Epithelial cell of prostate (primary cell): ENCODE measurements at regions not wholly inside any gene's neighbourhood (a gene's known extent, or its start where the extent isn't known, plus 50 kb on each side); places are given as distances from the start of the nearest gene placed in this dataset.

ENCODE experiments used
- DNase-seq: peaks from one replicate; pipeline ENCODE4 v3.0.0-alpha.2; 2011; ENCODE audit warnings: low read depth, low spot score
- H3K27ac ChIP-seq: fragments of 450-650 bp; 2 replicates; pipeline ENCODE4 v1.5.1; 2017; ENCODE audit warnings: mild to moderate bottlenecking

DNA sequence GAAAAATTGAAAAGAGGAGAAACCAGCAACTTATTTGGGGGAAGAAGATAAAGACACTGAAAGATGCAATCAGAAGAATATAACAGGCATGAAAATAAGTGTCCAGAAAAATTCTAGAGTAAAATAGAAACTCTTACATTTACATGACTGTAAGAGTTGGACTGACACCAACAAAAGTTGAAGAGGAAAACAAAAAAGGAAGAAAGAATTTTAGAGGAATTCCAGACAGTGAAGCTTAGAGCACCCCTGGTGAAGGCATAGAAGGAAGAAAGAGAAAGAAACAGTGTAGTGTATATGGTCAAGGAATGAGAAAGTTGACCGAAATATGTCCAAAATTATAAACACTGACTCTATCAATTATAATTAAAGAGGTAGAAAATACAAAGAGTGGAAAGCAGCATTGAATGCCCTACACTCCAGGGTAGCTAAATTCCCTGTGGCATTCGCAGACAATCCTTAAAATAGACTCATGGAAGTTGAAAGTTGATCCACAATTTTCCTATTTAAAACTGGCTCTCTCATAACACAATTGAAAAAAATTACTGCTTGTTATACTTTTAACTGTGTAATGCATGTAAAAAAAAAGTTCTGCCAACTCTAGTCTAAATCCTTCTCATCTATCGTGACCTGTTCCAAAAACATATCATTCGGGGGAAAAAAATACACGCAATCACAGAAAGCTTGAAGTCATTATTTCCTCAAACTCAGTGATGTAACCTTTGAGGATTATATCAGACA lies 102.6 kb upstream of the ABI3BP start:
- no peak for DNase-seq
- no peak overlapping the region for H3K27ac ChIP-seq

DNA sequence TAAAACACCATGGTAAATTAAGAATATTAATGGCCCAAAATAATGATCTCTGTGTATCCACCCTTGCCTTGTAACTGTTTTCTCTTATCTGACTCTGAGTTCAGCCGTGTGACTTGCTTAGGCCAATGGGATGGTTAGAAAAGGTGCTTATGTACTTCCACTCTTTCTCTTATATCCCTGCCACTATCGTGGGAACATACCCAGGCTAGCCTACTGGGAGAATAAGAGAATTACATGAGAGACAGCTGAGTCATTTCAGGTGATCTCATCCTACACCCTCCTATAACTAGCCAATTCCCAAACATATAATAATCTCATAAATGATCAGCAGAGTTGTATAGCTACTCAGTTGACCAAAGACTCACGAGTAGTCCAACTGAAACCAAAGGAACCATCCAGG lies 98.3 kb upstream of the ABI3BP start:
- peak; percentile 60 for DNase-seq
- H3K27ac ChIP-seq: no peak overlapping the region

DNA sequence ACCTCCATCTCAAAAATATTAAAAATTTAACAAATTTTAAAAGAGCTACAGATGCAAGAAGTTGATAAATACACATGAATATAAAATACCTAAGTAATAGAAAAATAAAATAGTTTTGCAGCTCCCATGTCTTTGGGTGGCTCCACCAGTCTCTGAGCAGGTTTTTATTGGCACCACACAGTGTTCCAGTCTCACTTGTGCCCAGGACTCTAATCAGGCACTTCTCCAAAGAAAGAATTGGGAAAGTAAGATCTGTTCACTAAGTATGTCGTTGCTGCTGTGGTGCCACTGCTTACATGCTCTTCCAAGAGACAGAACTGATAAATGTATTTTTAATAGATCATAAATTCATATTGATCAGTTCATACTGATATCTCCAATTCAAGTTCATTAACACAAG lies 92.5 kb upstream of the ABI3BP start:
- no peak overlapping the region for H3K27ac ChIP-seq
- no peak for DNase-seq

DNA sequence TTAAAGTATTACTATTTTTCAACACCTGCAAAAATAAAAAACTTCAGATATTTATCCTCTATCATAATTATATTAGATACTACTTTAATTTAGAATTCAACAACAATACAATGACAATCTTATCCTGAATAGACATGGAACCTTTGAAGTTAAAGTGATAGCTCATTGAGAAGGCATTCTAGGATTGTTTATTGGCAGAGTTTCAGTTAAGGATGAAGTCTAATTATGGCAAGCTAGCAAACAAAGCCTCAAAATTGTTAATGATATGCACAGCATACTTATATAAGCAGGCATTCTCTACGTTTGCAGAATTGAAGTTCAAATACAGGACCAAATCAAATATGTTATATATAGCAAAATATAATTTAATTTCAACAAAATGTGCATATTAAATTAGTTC lies 91.2 kb upstream of the ABI3BP start:
- no peak overlapping the region for H3K27ac ChIP-seq
- DNase-seq: no peak

- no peak for DNase-seq
- no peak overlapping the region for H3K27ac ChIP-seq
Observed at GRCh38 chr3:101081999-101082398, 88.8 kb upstream of the ABI3BP start.

DNA sequence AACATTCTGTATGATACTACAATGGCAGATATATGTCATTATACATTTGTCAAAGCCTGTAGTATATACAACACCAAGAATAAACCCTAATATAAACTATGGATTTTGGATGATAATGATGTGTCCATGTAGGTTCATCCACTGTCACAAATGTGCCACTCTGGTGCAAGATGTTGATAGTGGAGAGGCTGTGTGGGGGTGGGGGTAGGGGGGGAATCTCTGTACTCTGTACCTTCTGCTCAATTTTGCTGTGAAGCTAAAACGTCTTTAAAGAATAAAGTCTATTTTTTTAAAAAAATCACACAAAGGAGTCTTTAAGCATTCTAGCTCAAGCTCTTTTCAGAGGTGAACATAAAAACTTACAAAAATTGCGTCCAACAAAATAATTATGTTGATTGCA lies 88.2 kb upstream of the ABI3BP start:
- no peak for DNase-seq
- no peak overlapping the region for H3K27ac ChIP-seq

DNA sequence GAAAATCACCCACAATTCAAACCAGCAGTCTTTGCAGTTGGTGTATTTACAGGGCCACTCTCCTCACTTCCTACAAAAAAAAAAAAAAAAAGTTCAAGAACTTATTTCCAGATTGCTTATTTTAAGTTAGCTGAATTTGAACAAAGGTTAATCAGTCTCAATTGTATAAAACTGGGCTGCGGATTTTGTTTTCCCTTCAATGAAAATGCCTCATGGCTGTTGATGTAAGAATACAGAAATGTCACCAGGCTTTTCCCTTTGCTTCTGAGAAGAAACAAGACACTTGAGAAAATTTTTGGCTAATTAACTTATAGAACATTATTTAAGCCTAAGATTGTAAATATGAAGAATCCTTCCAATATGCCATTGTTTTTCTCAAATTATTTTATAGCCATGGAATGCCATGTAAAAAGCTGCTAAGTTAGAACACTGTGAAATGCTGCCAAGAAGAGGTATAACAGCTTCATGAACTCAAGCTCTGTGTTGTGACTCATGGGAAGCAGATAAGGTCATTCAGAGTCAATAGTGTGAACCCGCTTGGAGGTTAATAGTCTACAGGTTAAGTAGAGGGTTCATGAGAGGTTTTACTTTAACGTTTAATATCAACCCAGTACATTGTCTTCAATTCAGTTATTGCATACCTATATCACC lies 84.3 kb upstream of the ABI3BP start:
- H3K27ac ChIP-seq: no peak overlapping the region
- no peak for DNase-seq

DNA sequence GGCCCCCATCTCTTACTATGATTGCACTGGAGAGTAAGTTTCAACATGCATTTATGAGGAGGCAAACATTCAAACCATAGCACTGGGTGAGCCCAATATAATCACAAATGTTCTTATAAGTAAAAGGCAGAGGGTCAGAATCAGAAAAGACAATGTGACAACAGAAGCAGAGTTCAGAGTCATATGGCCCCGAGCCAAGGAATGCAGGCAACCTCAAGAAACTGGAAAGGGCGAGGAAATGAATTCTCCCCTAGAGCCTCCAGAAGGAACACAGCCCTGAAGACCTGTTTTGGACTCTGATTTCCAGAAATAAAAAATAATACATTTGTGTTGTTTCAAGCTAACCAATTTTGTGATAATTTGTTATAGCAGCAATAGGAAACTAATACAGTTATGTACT lies 81.3 kb upstream of the ABI3BP start:
- H3K27ac ChIP-seq: no peak overlapping the region
- DNase-seq: no peak

DNA sequence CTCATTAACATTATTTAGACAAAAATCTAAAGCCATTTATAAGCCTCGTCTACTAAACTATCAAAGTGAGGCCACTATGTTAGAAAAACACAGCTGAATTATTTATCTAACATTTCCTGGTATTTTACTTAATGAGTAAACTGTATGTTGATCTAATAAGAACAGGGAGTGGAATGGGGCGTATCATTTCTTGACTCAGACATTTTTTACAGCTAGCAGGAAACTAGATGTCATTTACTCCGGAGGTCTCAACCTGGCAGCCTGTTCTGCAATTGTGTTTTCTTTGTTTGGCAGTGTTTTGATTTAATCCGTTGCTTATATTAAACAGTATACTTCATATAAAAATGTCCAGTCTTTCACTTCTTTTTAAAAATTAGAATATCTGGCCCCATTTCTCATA lies 79.1 kb upstream of the ABI3BP start:
- DNase-seq: peak; percentile 43
- peak overlapping the region; percentile 70 for H3K27ac ChIP-seq

- peak overlapping the region; percentile 70 for H3K27ac ChIP-seq
- DNase-seq: no peak
Observed at GRCh38 chr3:101070799-101071121, 77.5 kb upstream of the ABI3BP start.

DNA sequence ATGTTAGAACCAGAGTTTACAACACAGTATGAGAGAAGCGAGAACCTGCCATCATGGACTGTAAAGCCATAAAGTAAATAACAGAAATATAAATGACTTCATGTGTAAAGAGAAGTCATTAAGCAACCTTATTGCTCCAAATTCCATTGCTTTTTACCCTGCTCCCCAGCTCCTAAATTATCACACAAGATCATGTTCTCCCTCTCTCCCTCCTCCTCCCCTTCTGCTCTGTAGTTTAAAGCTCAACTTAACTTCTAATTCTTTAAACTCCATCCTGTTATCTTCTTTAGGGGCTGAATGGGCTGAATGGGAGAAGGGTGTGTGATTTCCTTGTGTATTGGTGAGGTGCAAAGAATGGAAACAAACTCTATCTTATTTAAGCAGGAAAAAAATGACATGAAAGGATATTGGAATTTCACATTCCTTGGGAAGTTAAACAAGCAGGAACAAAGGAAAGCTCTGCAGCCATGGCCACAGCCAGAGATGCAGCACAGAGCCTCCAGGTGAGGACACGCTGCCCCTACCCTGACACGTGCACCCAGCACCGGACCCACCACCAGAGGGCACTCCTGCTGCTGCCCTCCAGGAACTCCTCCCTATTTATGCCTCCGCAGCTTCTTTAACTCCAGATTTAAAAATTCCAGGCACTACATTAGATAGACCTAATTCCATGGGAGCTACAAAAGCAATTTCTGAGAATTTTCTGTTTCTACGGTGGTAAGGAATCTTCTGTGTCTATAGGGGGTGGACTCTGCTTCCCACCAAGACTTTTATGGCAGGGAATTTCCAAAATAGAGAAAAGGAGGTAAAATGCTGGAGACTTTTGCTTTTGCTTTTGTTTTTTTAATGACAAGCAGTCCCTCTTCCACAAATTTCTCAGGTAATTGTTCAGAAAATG lies 76.9 kb upstream of the ABI3BP start:
- H3K27ac ChIP-seq: peak overlapping the region; percentile 70
- DNase-seq: no peak

GRCh38 chr3:101068876-101069606 lies 75.8 kb upstream of the ABI3BP start:
- DNase-seq: no peak
- H3K27ac ChIP-seq: peak overlapping the region; percentile 34

GRCh38 chr3:101066711-101067129 lies 73.5 kb upstream of the ABI3BP start:
- DNase-seq: no peak

GRCh38 chr3:101065962-101066361 lies 72.7 kb upstream of the ABI3BP start:
- peak overlapping the region; percentile 75 for H3K27ac ChIP-seq
- DNase-seq: peak; percentile 56

More at GRCh38 chr3:101066711-101067129, 73.5 kb upstream of the ABI3BP start:
- H3K27ac ChIP-seq: peak overlapping the region; percentile 75

DNA sequence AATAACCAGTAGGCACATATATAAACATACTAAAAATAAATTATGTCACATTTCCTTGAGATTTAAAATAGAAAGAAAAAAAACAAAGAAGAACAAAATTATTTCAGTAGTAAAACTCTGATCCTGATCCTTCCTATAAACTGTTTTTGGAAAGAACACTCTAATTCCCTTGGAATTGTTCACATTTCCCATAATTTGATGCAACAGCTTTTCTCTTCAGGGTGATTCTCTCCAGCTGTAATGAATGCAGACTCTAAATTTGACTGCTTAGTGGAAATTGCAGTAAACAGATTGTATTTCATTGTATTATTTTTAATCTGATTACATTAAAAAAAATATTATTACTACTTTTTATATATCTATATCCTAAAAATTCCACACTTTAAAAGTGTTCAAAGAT lies 70.2 kb upstream of the ABI3BP start:
- H3K27ac ChIP-seq: no peak overlapping the region
- no peak for DNase-seq

- no peak overlapping the region for H3K27ac ChIP-seq
- DNase-seq: no peak
Observed at GRCh38 chr3:101061312-101061711, 68.1 kb upstream of the ABI3BP start.

DNA sequence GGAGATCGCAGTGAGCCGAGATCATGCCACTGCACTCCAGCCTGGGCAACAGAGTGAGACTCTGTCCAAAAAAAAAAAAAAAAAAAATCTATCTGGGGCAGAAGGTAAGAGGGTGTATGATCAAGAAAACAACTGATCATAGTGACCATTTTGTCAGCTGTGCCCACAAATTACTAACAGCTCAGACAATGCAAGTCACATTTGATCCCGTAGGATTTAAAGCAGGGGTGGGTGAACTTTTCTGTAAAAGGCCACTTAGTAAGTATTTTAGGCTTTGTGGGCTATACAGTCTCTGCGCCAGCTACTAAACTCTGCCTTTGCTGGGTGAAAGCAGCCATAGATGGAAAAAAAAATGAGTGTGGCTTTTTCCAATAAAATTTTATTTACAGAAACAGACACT lies 57.6 kb upstream of the ABI3BP start:
- DNase-seq: no peak
- H3K27ac ChIP-seq: no peak overlapping the region

DNA sequence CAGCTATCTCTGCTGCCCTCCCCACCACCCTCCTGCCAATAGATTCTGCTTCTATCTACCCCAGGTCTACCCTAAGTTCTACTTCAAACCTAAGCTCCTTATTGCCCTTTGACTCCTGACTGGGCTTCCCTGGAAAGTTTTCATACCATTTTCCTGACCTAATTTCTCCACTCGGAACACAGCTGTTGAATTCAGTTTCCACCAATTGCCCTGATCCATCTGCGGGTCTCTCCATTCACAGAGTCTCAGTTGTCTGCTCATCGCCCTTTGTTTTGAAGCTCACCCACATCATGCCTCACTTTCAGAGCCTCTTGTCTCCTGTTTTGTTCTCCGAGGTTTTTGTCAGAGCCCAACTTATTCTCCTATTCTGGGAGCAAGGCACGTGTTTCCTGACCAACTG lies 56.8 kb upstream of the ABI3BP start:
- no peak for DNase-seq
- no peak overlapping the region for H3K27ac ChIP-seq

GRCh38 chr3:101049532-101049931 lies 56.3 kb upstream of the ABI3BP start:
- no peak for DNase-seq
- H3K27ac ChIP-seq: no peak overlapping the region

DNA sequence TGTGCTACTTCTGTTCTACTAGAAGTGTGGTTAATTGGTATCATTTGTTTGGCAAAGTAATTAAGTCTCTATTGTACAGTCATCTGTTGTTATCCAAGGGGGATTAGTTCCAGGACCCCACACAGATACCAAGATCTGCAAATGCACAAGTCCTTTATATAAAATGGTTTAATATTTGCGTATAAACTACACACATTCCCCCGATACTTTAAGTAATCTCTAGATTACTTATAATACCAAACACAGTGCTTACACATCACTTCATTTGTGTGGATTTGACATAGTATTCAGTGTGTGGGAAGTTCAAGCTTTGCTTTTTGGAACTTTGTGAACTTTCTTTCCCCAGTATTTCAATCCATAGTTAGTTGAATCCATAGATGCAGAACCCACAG lies 50.5 kb upstream of the ABI3BP start:
- no peak for DNase-seq
- no peak overlapping the region for H3K27ac ChIP-seq
